ENCODE measurements at regions not wholly inside any gene's neighbourhood (a gene's known extent, or its start where the extent isn't known, plus 50 kb on each side); places are given as distances from the start of the nearest gene placed in this dataset.

- no peak for TF ChIP-seq ZBTB7A (IDR thresholded peaks at IDR 0.05; ENCODE audit: low read depth)
- TF ChIP-seq EP300 (IDR thresholded peaks at IDR 0.05; ENCODE audit: borderline replicate concordance) = no peak
- TF ChIP-seq YY1 (IDR thresholded peaks at IDR 0.05; ENCODE audit: low read depth) = no peak
- no peak for TF ChIP-seq CREB1 (IDR thresholded peaks at IDR 0.05; ENCODE audit: low read depth)
- TF ChIP-seq MAX (IDR thresholded peaks at IDR 0.05) = no peak
- TF ChIP-seq USF1 (IDR thresholded peaks at IDR 0.05) = no peak
- TF ChIP-seq EGR1 (IDR thresholded peaks at IDR 0.05) = no peak
- no peak for TF ChIP-seq NFIC (IDR thresholded peaks at IDR 0.05)
- no peak for TF ChIP-seq TCF12 (IDR thresholded peaks at IDR 0.05; ENCODE audit: low read depth)
- no peak for TF ChIP-seq FOXM1 (IDR thresholded peaks at IDR 0.05; ENCODE audit: borderline replicate concordance, low read depth)
- no peak for TF ChIP-seq TAF1 (IDR thresholded peaks at IDR 0.05; ENCODE audit: low read depth)
- no peak for TF ChIP-seq TEAD4 (IDR thresholded peaks at IDR 0.05)
- no peak for TF ChIP-seq REST (IDR thresholded peaks at IDR 0.05; ENCODE audit: low read depth)
- TF ChIP-seq RAD21 (IDR thresholded peaks at IDR 0.05; ENCODE audit: low read depth) = no peak
- TF ChIP-seq CEBPB (IDR thresholded peaks at IDR 0.05) = no peak
Measured at GRCh38 chr9:116075191-116075590, 78.4 kb upstream of the PAPPA start.

- TF ChIP-seq CEBPB (IDR thresholded peaks at IDR 0.05) (no peak), EP300 (IDR thresholded peaks at IDR 0.05; ENCODE audit: borderline replicate concordance) (no peak), MAX (IDR thresholded peaks at IDR 0.05) (no peak), TAF1 (IDR thresholded peaks at IDR 0.05; ENCODE audit: low read depth) (no peak), YY1 (IDR thresholded peaks at IDR 0.05; ENCODE audit: low read depth) (no peak), TEAD4 (IDR thresholded peaks at IDR 0.05) (no peak), TCF12 (IDR thresholded peaks at IDR 0.05; ENCODE audit: low read depth) (no peak), CREB1 (IDR thresholded peaks at IDR 0.05; ENCODE audit: low read depth) (no peak), USF1 (IDR thresholded peaks at IDR 0.05) (no peak), RAD21 (IDR thresholded peaks at IDR 0.05; ENCODE audit: low read depth) (no peak), FOXM1 (IDR thresholded peaks at IDR 0.05; ENCODE audit: borderline replicate concordance, low read depth) (no peak), EGR1 (IDR thresholded peaks at IDR 0.05) (no peak), REST (IDR thresholded peaks at IDR 0.05; ENCODE audit: low read depth) (no peak), NFIC (IDR thresholded peaks at IDR 0.05) (no peak), ZBTB7A (IDR thresholded peaks at IDR 0.05; ENCODE audit: low read depth) (no peak)
Measured at GRCh38 chr9:116078640-116079039, 75.0 kb upstream of the PAPPA start.

- TF ChIP-seq NFIC (IDR thresholded peaks at IDR 0.05) = no peak
Measured at GRCh38 chr9:116080561-116080960, 73.0 kb upstream of the PAPPA start.

- TF ChIP-seq YY1 (IDR thresholded peaks at IDR 0.05; ENCODE audit: low read depth) (no peak), MAX (IDR thresholded peaks at IDR 0.05) (no peak), RAD21 (IDR thresholded peaks at IDR 0.05; ENCODE audit: low read depth) (no peak), EGR1 (IDR thresholded peaks at IDR 0.05) (no peak), CEBPB (IDR thresholded peaks at IDR 0.05) (no peak), TAF1 (IDR thresholded peaks at IDR 0.05; ENCODE audit: low read depth) (no peak), EP300 (IDR thresholded peaks at IDR 0.05; ENCODE audit: borderline replicate concordance) (no peak), TCF12 (IDR thresholded peaks at IDR 0.05; ENCODE audit: low read depth) (no peak), USF1 (IDR thresholded peaks at IDR 0.05) (no peak), ZBTB7A (IDR thresholded peaks at IDR 0.05; ENCODE audit: low read depth) (no peak), TEAD4 (IDR thresholded peaks at IDR 0.05) (no peak), FOXM1 (IDR thresholded peaks at IDR 0.05; ENCODE audit: borderline replicate concordance, low read depth) (no peak), REST (IDR thresholded peaks at IDR 0.05; ENCODE audit: low read depth) (no peak), NFIC (IDR thresholded peaks at IDR 0.05) (no peak), CREB1 (IDR thresholded peaks at IDR 0.05; ENCODE audit: low read depth) (no peak)
Measured at GRCh38 chr9:116081435-116082115, 72.0 kb upstream of the PAPPA start.
